Sigmoid colon (tissue), 4 donors: ENCODE measurements at regions not wholly inside any gene's neighbourhood (a gene's known extent, or its start where the extent isn't known, plus 50 kb on each side); places are given as distances from the start of the nearest gene placed in this dataset.

Experiments
- CTCF ChIP-seq, 4 experiments: fragments of 450-650 bp in 3 of 4; fragments of 200-600 bp in 1 of 4; IDR thresholded peaks; one replicate each; pipeline ENCODE4 v1.5.1; 2016 to 2019; ENCODE audit warnings: antibody characterized with exemption in 4 of 4, mild to moderate bottlenecking in 3 of 4, moderate library complexity in 2 of 4
- EP300 ChIP-seq, 4 donors: sonication (generic); formaldehyde crosslinking; IDR thresholded peaks; one replicate each; pipeline ENCODE4 v1.6.1; 2017; ENCODE audit warnings: antibody characterized with exemption in 4 of 4
- POLR2A ChIP-seq, 2 donors: fragments of 450-650 bp; IDR thresholded peaks; one replicate each; pipeline ENCODE4 v1.6.1; 2016; ENCODE audit warnings: antibody characterized with exemption in 2 of 2, mild to moderate bottlenecking in 2 of 2, moderate library complexity in 2 of 2
- POLR2AphosphoS5 ChIP-seq, 4 donors: sonication (generic); formaldehyde crosslinking; IDR thresholded peaks; one replicate each; pipeline ENCODE4 v1.6.1; 2017; ENCODE audit warnings: antibody characterized with exemption in 4 of 4

GRCh38 chr18:14908541-14908940 is 160.6 kb downstream of the ANKRD30B start:
- TF ChIP-seq CTCF (IDR thresholded peaks at IDR 0.05) (no peak), EP300 (IDR thresholded peaks at IDR 0.05) (no peak), POLR2AphosphoS5 (IDR thresholded peaks at IDR 0.05) (no peak), POLR2A (IDR thresholded peaks at IDR 0.05) (no peak)
